GM21528 (cell line): ENCODE measurements at regions not wholly inside any gene's neighbourhood (a gene's known extent, or its start where the extent isn't known, plus 50 kb on each side); places are given as distances from the start of the nearest gene placed in this dataset.

Experiments
- ATAC-seq: cut with Tn5 transposase; IDR thresholded peaks from one replicate; pipeline ENCODE4 v1.9.1; 2021; ENCODE audit warnings: mild to moderate bottlenecking, moderate library complexity; ENCODE audit not compliant: unreplicated experiment, low FRiP score

DNA sequence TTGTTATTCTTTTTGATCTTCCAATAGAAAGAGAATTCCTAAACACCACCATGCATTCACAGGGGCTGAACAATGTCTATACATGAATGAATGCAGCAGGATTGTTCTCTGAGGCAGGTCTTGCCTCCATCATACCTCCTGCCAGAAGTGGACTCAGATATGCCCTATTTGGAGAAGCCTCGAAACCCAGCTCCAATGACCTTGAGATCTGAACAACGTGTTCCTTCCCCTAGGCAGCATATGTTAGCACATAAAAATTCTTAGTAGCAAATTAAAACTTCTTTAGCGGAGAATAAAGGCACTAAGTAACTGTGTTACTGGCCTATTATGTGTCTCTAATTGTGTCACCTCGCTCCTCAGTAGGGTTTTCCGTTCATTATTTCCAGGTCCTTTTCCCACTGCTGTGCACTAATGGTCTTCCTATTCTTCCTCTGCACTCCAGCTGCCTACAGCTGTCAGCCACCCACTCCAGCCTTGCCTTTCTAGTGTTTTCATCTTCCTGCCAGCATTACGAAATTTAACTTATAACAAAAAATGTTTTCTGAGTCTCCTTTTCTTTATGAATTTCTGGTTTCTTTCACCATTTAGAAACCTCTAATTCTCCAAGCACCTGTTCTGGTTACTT, 62.6 kb upstream of the IGF1 start:
- ATAC-seq: no peak

DNA sequence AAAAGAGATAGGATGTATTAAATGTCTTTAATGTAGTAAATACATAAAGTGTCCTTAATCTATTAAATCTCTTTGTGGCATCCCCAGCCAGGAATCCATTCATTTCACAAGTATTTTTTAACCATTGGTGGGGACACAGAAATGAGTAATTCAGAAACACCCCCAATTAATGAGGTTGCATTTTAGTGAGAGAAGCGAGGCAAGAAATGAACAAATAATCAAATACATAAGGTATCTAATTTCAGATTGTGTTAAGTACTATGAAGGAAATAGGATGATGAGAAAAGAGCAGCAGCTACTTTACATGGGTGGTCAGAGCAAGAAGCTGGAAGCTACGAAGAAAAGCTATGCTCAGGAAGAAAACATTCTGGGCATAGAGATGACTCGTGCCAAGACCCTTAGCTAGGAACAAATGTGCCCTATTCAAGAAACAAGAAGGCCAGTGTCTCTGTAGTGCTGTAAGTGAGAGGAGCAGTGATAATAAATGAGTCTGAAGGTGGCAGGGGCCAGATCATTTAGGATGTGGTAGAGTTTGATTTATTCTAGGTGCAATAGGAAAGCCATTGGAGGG, 60.5 kb upstream of the IGF1 start:
- no peak for ATAC-seq

GRCh38 chr12:102539651-102540553, 59.5 kb upstream of the IGF1 start:
- ATAC-seq: no peak

- ATAC-seq: no peak
These were observed 54.9 kb upstream of the IGF1 start for GRCh38 chr12:102535306-102535705.

DNA sequence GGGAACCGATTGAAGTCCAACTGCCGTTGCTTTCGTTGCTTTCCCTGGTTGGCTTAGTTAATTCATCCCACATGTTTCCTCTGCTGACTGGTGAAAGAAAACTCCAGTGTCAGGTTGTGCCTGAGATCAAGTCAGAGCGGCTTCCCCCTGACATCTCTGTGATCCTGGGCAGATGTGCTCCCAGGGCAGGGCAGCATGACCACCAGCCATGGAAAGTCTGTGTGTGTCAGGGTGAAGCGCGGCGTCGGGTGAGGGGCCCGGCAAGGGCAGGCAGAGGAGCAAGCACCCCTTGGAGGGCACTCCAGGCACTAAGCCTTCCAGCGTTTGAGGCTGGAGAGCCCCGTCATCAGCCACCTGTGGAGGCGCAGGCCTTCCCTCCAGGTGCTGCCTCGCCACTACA, 54.5 kb upstream of the IGF1 start:
- no peak for ATAC-seq

DNA sequence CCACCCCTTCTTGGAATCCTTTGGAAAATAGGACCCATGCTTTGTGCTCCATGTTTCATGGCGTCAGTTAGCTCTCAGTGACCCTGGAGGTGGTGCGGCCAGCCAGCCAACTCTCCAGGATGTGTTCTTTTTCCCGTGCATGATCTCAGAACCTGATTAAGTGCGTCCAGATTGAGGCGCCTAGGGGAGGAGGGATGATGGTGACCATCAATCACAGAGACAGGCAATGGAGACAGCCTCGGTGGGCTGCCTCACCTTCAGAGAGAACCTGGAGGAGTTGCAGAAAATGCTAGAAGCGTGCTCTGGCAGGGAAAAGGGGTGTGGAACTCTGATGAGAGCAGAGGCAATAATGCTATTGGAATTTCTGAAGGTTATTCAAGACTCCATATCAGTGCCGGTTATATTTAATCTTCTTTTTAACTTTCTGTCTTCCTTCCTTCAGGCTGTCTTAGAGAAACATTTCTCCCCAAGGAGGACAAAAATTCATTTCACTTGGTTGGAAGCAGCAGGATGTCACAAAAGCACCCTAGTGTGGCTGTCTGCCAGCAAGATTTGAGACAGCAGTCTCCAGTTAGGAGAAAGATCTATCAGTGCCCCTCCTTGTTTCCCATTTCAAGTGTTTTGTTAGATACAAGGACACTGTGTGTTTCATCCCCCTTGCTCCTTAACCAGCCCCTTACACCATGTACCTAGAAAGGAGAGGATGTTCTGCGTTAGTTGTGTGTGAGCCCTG, 53.3 kb upstream of the IGF1 start:
- no peak for ATAC-seq
